ENCODE measurements at regions not wholly inside any gene's neighbourhood (a gene's known extent, or its start where the extent isn't known, plus 50 kb on each side); places are given as distances from the start of the nearest gene placed in this dataset.
"Not testable (repeated sequence)": the region's sequence is repeated elsewhere in the genome, so short reads cannot be mapped to it uniquely, and the experiment has no call there.

GRCh38 chr4:17030543-17030942 lies 132.1 kb upstream of the LDB2 start:
- no peak for DNase-seq
- TF ChIP-seq GATA1 (IDR thresholded peaks at IDR 0.05; ENCODE audit: low read depth, low read length) (no peak), POLR2A (IDR thresholded peaks at IDR 0.05; ENCODE audit: low read length) (no peak)

GRCh38 chr4:17029964-17030363 lies 131.5 kb upstream of the LDB2 start:
- DNase-seq, result no peak
- no peak for TF ChIP-seq GATA1 (IDR thresholded peaks at IDR 0.05; ENCODE audit: low read depth, low read length)
- TF ChIP-seq POLR2A (IDR thresholded peaks at IDR 0.05; ENCODE audit: low read length), result no peak

- no peak for TF ChIP-seq GATA1 (IDR thresholded peaks at IDR 0.05; ENCODE audit: low read depth, low read length)
Measured at GRCh38 chr4:17029432-17029831, 131.0 kb upstream of the LDB2 start.

GRCh38 chr4:17027495-17027894 lies 129.1 kb upstream of the LDB2 start:
- TF ChIP-seq POLR2A (IDR thresholded peaks at IDR 0.05; ENCODE audit: low read length) (no peak), GATA1 (IDR thresholded peaks at IDR 0.05; ENCODE audit: low read depth, low read length) (no peak)
- DNase-seq, result no peak

More at GRCh38 chr4:17029432-17029831, 131.0 kb upstream of the LDB2 start:
- DNase-seq, result no peak

GRCh38 chr4:17024425-17024824 lies 126.0 kb upstream of the LDB2 start:
- DNase-seq, result no peak
- TF ChIP-seq POLR2A (IDR thresholded peaks at IDR 0.05; ENCODE audit: low read length), result no peak
- TF ChIP-seq GATA1 (IDR thresholded peaks at IDR 0.05; ENCODE audit: low read depth, low read length), result no peak

GRCh38 chr4:17020901-17021300 lies 122.5 kb upstream of the LDB2 start:
- TF ChIP-seq POLR2A (IDR thresholded peaks at IDR 0.05; ENCODE audit: low read length), result no peak
- TF ChIP-seq GATA1 (IDR thresholded peaks at IDR 0.05; ENCODE audit: low read depth, low read length), result no peak

GRCh38 chr4:17020451-17020850 lies 122.0 kb upstream of the LDB2 start:
- no peak for DNase-seq
- TF ChIP-seq POLR2A (IDR thresholded peaks at IDR 0.05; ENCODE audit: low read length) (no peak), GATA1 (IDR thresholded peaks at IDR 0.05; ENCODE audit: low read depth, low read length) (no peak)

More at GRCh38 chr4:17020901-17021300, 122.5 kb upstream of the LDB2 start:
- DNase-seq, result no peak

GRCh38 chr4:17018621-17019020 lies 120.2 kb upstream of the LDB2 start:
- DNase-seq, result not testable (repeated sequence)

- DNase-seq, result no peak
- TF ChIP-seq GATA1 (IDR thresholded peaks at IDR 0.05; ENCODE audit: low read depth, low read length), result no peak
Measured at GRCh38 chr4:17018013-17018412, 119.6 kb upstream of the LDB2 start.

- TF ChIP-seq POLR2A (IDR thresholded peaks at IDR 0.05; ENCODE audit: low read length) (no peak), GATA1 (IDR thresholded peaks at IDR 0.05; ENCODE audit: low read depth, low read length) (no peak)
- DNase-seq, result no peak
Measured at GRCh38 chr4:17013382-17014006, 115.0 kb upstream of the LDB2 start.

- DNase-seq, result no peak
- TF ChIP-seq POLR2A (IDR thresholded peaks at IDR 0.05; ENCODE audit: low read length), result no peak
- no peak for TF ChIP-seq GATA1 (IDR thresholded peaks at IDR 0.05; ENCODE audit: low read depth, low read length)
Measured at GRCh38 chr4:17012451-17012850, 114.0 kb upstream of the LDB2 start.

- TF ChIP-seq GATA1 (IDR thresholded peaks at IDR 0.05; ENCODE audit: low read depth, low read length) (no peak), POLR2A (IDR thresholded peaks at IDR 0.05; ENCODE audit: low read length) (no peak)
Measured at GRCh38 chr4:17010426-17011087, 112.1 kb upstream of the LDB2 start.

GRCh38 chr4:17009871-17010367 lies 111.5 kb upstream of the LDB2 start:
- DNase-seq, result no peak
- TF ChIP-seq GATA1 (IDR thresholded peaks at IDR 0.05; ENCODE audit: low read depth, low read length) (no peak), POLR2A (IDR thresholded peaks at IDR 0.05; ENCODE audit: low read length) (no peak)

More at GRCh38 chr4:17010426-17011087, 112.1 kb upstream of the LDB2 start:
- DNase-seq, result no peak

- TF ChIP-seq POLR2A (IDR thresholded peaks at IDR 0.05; ENCODE audit: low read length) (no peak), GATA1 (IDR thresholded peaks at IDR 0.05; ENCODE audit: low read depth, low read length) (no peak)
Measured at GRCh38 chr4:17008834-17009345, 110.4 kb upstream of the LDB2 start.

GRCh38 chr4:17003606-17004392 lies 105.4 kb upstream of the LDB2 start:
- DNase-seq, result not testable (repeated sequence)

More at GRCh38 chr4:17008834-17009345, 110.4 kb upstream of the LDB2 start:
- DNase-seq, result no peak

Data from erythroblast (primary cell).